Spleen (tissue), 7 donors: ENCODE measurements at regions not wholly inside any gene's neighbourhood (a gene's known extent, or its start where the extent isn't known, plus 50 kb on each side); places are given as distances from the start of the nearest gene placed in this dataset.

Source experiments
- CTCF ChIP-seq, 11 experiments: fragments of 200-600 bp in 7 of 11; fragments of 450-650 bp in 4 of 11; sonication (generic) in 4 of 11; IDR thresholded peaks in 8 of 11; conservative IDR thresholded peaks in 3 of 11; 1 replicate in 7 of 11; 2 replicates in 4 of 11; pipeline versions ENCODE4 v1.4.0 to v1.8.0; 2016 to 2021; ENCODE audit warnings: antibody characterized with exemption in 11 of 11, inconsistent platforms in 4 of 11, mild to moderate bottlenecking in 1 of 11
- POLR2AphosphoS5 ChIP-seq, 3 donors: sonication (generic); formaldehyde crosslinking; IDR thresholded peaks; one replicate each; pipeline ENCODE4 v1.5.1; 2017; ENCODE audit warnings: antibody characterized with exemption in 3 of 3
- donor health status: DM: no; HTN: no; CAD: no; lungs with moderate emphysema.
- donor health status: DM: no; HTN: no; CAD: no.
- donor health status: DM: no; HTN: no; CAD: no.

GRCh38 chr14:101072945-101073597 lies 169.5 kb upstream of the RTL1 start:
- TF ChIP-seq CTCF (IDR thresholded peaks at IDR 0.05 in 8 of 11, conservative IDR thresholded peaks at IDR 0.05 in 3 of 11) (no peak), POLR2AphosphoS5 (IDR thresholded peaks at IDR 0.05) (peak in 1 of 3 donors; percentile 25)
